K562 (cell line): ENCODE measurements at regions not wholly inside any gene's neighbourhood (a gene's known extent, or its start where the extent isn't known, plus 50 kb on each side); places are given as distances from the start of the nearest gene placed in this dataset.

Source experiments
- ATAC-seq: fragments of 200-7000 bp; cut with Tn5 transposase; 3 replicates; pipeline ENCODE4 v1.9.1; 2020; ENCODE audit warnings: moderate library complexity
- BruUV-seq: library from RNA; stranded (reverse); fragments of 400-500 nt; replicated peaks from 2 replicates; lab custom pipeline; 2021; lab: Mats Ljungman, UMichigan
- CTCF ChIA-PET: fragments of 300-600 bp; formaldehyde crosslinking; extraction: SDS; loops from one replicate; lab custom pipeline; 2021; ENCODE audit warnings: low intra/inter-chr PET ratio; lab: Yijun Ruan, JAX
- POLR2A ChIA-PET: fragments of 300-600, 350-650 bp; sonication (Branson Sonifier 250); formaldehyde crosslinking; extraction: SDS; loops from one replicate; lab custom pipeline; 2021; ENCODE audit warnings: antibody characterized with exemption, inconsistent platforms; lab: Yijun Ruan, JAX
- DNase-seq, 4 experiments: peaks; one replicate each; pipeline versions ENCODE4 v3.0.0 to v3.0.0-alpha.2; 2011 to 2018; ENCODE audit warnings: low spot score in 3 of 4, mixed read lengths in 3 of 4; ENCODE audit errors: extremely low read depth in 1 of 4
- FAIRE-seq: peaks from 2 replicates; lab custom pipeline; 2011; peaks lifted over from hg19 to GRCh38; lab: Jason Lieb, UNC
- H2AFZ ChIP-seq: 2 replicates; pipeline ENCODE4 v1.6.0; 2011; ENCODE audit warnings: low read depth, low read length, control low read depth, inconsistent platforms
- H3K27ac ChIP-seq: fragments of 200-600 bp; 3 replicates; pipeline ENCODE4 v1.8.0; 2011; ENCODE audit warnings: low read depth, mild to moderate bottlenecking, control low read depth, inconsistent platforms, low read length, moderate library complexity, mixed read lengths; ENCODE audit errors: extremely low read depth
- H3K27me3 ChIP-seq, 2 experiments: fragments of 300-600 bp in 1 of 2; 2 replicates in 1 of 2; 3 replicates in 1 of 2; pipeline versions ENCODE4 v1.6.0 to v1.8.0; 2011; ENCODE audit warnings: inconsistent platforms in 2 of 2, low read length in 2 of 2, mild to moderate bottlenecking in 1 of 2, mixed read lengths in 1 of 2, moderate library complexity in 1 of 2; ENCODE audit not compliant: control insufficient read depth in 2 of 2, insufficient read depth in 2 of 2
- H3K36me3 ChIP-seq: fragments of 300-600 bp; 3 replicates; pipeline ENCODE4 v1.8.0; 2011; ENCODE audit warnings: mild to moderate bottlenecking, low read length, inconsistent platforms; ENCODE audit not compliant: control insufficient read depth, insufficient read depth
- H3K4me1 ChIP-seq, 2 experiments: fragments of 200-600 bp in 1 of 2; replicated peaks in 1 of 2; 2 replicates in 1 of 2; 3 replicates in 1 of 2; pipeline versions ENCODE4 v1.5.1 to v1.8.0; 2011; ENCODE audit warnings: inconsistent platforms in 2 of 2, low read length in 2 of 2, mild to moderate bottlenecking in 1 of 2, mixed read lengths in 1 of 2, moderate library complexity in 1 of 2; ENCODE audit not compliant: control insufficient read depth in 2 of 2, insufficient read depth in 2 of 2
- H3K4me2 ChIP-seq: 2 replicates; pipeline ENCODE4 v1.6.1; 2011; ENCODE audit warnings: low read length, control low read depth, inconsistent platforms, mixed read lengths; ENCODE audit not compliant: insufficient read depth
- H3K4me3 ChIP-seq: fragments of 200-600 bp; sonication (generic), shearing (Covaris generic); 2 replicates; pipeline ENCODE4 v1.5.1; 2016; ENCODE audit warnings: control low read depth, inconsistent platforms
- H3K79me2 ChIP-seq: fragments of 200-600 bp; 3 replicates; pipeline ENCODE4 v1.8.0; 2011; ENCODE audit warnings: low read length, inconsistent platforms; ENCODE audit not compliant: control insufficient read depth, insufficient read depth
- H3K9ac ChIP-seq, 2 experiments: 2 replicates each; pipeline versions ENCODE4 v1.6.0 to v1.6.1; 2011; ENCODE audit warnings: low read depth in 2 of 2, low read length in 2 of 2, control low read depth in 1 of 2, inconsistent platforms in 1 of 2, mild to moderate bottlenecking in 1 of 2, mixed read lengths in 1 of 2; ENCODE audit not compliant: insufficient read depth in 1 of 2
- H3K9me1 ChIP-seq: one replicate; pipeline ENCODE4 v1.6.0; 2011; ENCODE audit warnings: inconsistent platforms, mild to moderate bottlenecking, low read length, moderate library complexity; ENCODE audit not compliant: control insufficient read depth, insufficient read depth
- H3K9me3 ChIP-seq: replicated peaks from 2 replicates; pipeline ENCODE4 v1.5.1; 2011; ENCODE audit warnings: low read depth, low read length, inconsistent platforms; ENCODE audit not compliant: control insufficient read depth, insufficient read depth
- H4K20me1 ChIP-seq: replicated peaks from 2 replicates; pipeline ENCODE4 v1.6.1; 2011; ENCODE audit warnings: low read length, inconsistent platforms, mixed read lengths; ENCODE audit not compliant: control insufficient read depth, insufficient read depth
- FOXP4 ChIP-seq: sonication (generic); formaldehyde crosslinking; IDR thresholded peaks from 2 replicates; pipeline ENCODE4 v1.8.0; 2022; ENCODE audit warnings: mild to moderate bottlenecking, missing genetic modification reagents, borderline replicate concordance
- GATA2 ChIP-seq: sonication (generic); formaldehyde crosslinking; IDR thresholded peaks from 2 replicates; pipeline ENCODE4 v1.4.0; 2020; ENCODE audit warnings: mild to moderate bottlenecking, missing genetic modification reagents
- HLTF ChIP-seq: fragments of 450-650 bp; IDR thresholded peaks from 2 replicates; pipeline ENCODE4 v1.6.1; 2016
- HMGN3 ChIP-seq: IDR thresholded peaks from 2 replicates; pipeline ENCODE4 v1.6.1; 2011; ENCODE audit warnings: borderline replicate concordance, low read depth, mild to moderate bottlenecking, mixed read lengths, low read length; ENCODE audit not compliant: insufficient read length; ENCODE audit errors: extremely low read depth
- KDM5B ChIP-seq: fragments of 200-600 bp; sonication (generic); IDR thresholded peaks from 2 replicates; pipeline ENCODE4 v1.6.1; 2012; ENCODE audit warnings: low read depth, mild to moderate bottlenecking, moderate library complexity, low read length, control low read depth, inconsistent platforms; ENCODE audit not compliant: insufficient replicate concordance
- MYC ChIP-seq, 2 experiments: fragments of 250-450 bp in 1 of 2; sonication (Bioruptor Pico) in 1 of 2; IDR thresholded peaks; 2 replicates each; pipeline versions ENCODE4 v1.5.1 to v1.6.1; 2012 to 2021; ENCODE audit warnings: low read depth in 2 of 2, borderline replicate concordance in 1 of 2, improper control_type of control experiment in 1 of 2, low read length in 1 of 2, mild to moderate bottlenecking in 1 of 2, moderate library complexity in 1 of 2
- PHB ChIP-seq: fragments of 250-450 bp; sonication (Bioruptor Pico); IDR thresholded peaks from 2 replicates; pipeline ENCODE4 v1.5.0; 2021
- TCFL5 ChIP-seq: fragments of 250-450 bp; sonication (Bioruptor Pico); conservative IDR thresholded peaks from 2 replicates; pipeline ENCODE4 v1.6.1; 2021; ENCODE audit warnings: mild to moderate bottlenecking, moderate library complexity, matching md5 sums
- ZHX1 ChIP-seq: fragments of 150-350 bp; conservative IDR thresholded peaks from 2 replicates; pipeline ENCODE4 v1.6.1; 2014; ENCODE audit warnings: low read length
- ZNF644 ChIP-seq: fragments of 200-800 bp; sonication (Bioruptor generic); IDR thresholded peaks from 2 replicates; pipeline ENCODE4 v1.6.1; 2016; ENCODE audit warnings: low read depth, missing genetic modification characterization, missing compliant biosample characterization
- WGBS: fragments of 100-300 bp; shearing (Covaris generic); methylation state at CpG from one replicate; pipeline ENCODE4 v1.1.6; 2016; ENCODE audit warnings: low coverage, mixed read lengths; ENCODE audit not compliant: insufficient coverage; ENCODE audit errors: missing lambda C conversion rate; 5-methylcytosine and 5-hydroxymethylcytosine counted together
- in situ Hi-C: fragments of 300-500 bp; cut with MboI; formaldehyde crosslinking; loops from 4 replicates; pipeline ENCODE4 v1.15.0; 2018; ENCODE audit warnings: inconsistent platforms, mixed read lengths
- intact Hi-C: fragments of 100-400 bp; cut with micrococcal nuclease; formaldehyde crosslinking; loops from 2 replicates; pipeline ENCODE4 v1.14.2; 2022
- TF ChIP-seq, protein P1 (sequence below): fragments of 450-650 bp; formaldehyde crosslinking; IDR thresholded peaks from 2 replicates; pipeline ENCODE4 v1.4.0; 2020; ENCODE audit warnings: mild to moderate bottlenecking, moderate library complexity
- TF ChIP-seq, protein P2 (sequence below): fragments of 450-650 bp; formaldehyde crosslinking; IDR thresholded peaks from 2 replicates; pipeline ENCODE4 v1.4.0; 2022; ENCODE audit warnings: missing genetic modification characterization

DNA sequence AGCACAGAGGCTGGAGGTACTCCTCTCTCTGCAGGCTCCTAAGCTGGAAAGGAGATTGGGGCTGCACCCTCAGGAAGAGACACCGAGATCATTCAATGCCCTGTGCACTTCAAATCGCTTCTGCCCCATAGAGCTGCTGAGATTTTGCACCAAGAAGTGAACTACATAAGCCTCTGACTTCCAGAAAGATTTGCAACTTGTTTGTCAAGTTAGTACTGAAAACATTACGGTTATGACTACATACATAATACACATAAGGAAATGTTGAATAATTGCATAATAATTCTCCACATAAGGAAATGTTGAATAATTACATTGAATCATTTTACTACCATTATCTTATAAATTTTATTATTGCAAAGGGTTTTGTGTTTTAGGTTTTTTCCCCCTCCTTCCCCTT, 120.3 kb upstream of the SASH1 start:
- intact Hi-C loops (no loop called here), in situ Hi-C loops (no loop called here)
- ChIA-PET POLR2A (no interaction called here), CTCF (no interaction called here)
- no TSS peak for BruUV-seq
- no peaks in the 10 kb centered on the region for H3K4me1 ChIP-seq
- no peaks in the 10 kb centered on the region for H3K9me1 ChIP-seq
- FAIRE-seq: no peak
- TF ChIP-seq PHB: no peak
- no peak for TF ChIP-seq HLTF
- TF ChIP-seq, protein P1, sequence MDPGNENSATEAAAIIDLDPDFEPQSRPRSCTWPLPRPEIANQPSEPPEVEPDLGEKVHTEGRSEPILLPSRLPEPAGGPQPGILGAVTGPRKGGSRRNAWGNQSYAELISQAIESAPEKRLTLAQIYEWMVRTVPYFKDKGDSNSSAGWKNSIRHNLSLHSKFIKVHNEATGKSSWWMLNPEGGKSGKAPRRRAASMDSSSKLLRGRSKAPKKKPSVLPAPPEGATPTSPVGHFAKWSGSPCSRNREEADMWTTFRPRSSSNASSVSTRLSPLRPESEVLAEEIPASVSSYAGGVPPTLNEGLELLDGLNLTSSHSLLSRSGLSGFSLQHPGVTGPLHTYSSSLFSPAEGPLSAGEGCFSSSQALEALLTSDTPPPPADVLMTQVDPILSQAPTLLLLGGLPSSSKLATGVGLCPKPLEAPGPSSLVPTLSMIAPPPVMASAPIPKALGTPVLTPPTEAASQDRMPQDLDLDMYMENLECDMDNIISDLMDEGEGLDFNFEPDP: no peak
- TF ChIP-seq HMGN3: no peak
- no peak for TF ChIP-seq GATA2
- TF ChIP-seq MYC (IDR thresholded peaks at IDR 0.05; ENCODE audit: low read depth, low read length): no peak
- TF ChIP-seq MYC (CRISPR knock-in tag; IDR thresholded peaks at IDR 0.05; ENCODE audit: borderline replicate concordance, low read depth): no peak
- no peak for TF ChIP-seq KDM5B
- no peak for TF ChIP-seq TCFL5
- no peak for TF ChIP-seq FOXP4 (CRISPR knock-in tag)
- no peak for TF ChIP-seq ZNF644 (tag)
- TF ChIP-seq ZHX1: no peak
- TF ChIP-seq, protein P2, sequence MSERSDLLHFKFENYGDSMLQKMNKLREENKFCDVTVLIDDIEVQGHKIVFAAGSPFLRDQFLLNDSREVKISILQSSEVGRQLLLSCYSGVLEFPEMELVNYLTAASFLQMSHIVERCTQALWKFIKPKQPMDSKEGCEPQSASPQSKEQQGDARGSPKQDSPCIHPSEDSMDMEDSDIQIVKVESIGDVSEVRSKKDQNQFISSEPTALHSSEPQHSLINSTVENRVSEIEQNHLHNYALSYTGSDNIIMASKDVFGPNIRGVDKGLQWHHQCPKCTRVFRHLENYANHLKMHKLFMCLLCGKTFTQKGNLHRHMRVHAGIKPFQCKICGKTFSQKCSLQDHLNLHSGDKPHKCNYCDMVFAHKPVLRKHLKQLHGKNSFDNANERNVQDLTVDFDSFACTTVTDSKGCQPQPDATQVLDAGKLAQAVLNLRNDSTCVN (CRISPR knock-in tag): no peak
- no peaks in the 10 kb centered on the region for H3K36me3 ChIP-seq
- H2AFZ ChIP-seq: no peak overlapping the region
- H3K79me2 ChIP-seq: no peaks in the 10 kb centered on the region
- H3K4me3 ChIP-seq: no peak overlapping the region
- H3K9me3 ChIP-seq: no peaks in the 10 kb centered on the region
- no peak overlapping the region for H3K27ac ChIP-seq
- no peak overlapping the region for H3K9ac ChIP-seq
- no peaks in the 10 kb centered on the region for H3K27me3 ChIP-seq
- WGBS: 2% methylated on average over 3 of the region's 3 CpGs
- DNase-seq: no peak
- ATAC-seq: no peak
- H4K20me1 ChIP-seq: peaks cover 10% of the 10 kb centered on the region; the same call in 1 of the 2 replicates
- H3K4me2 ChIP-seq: no peak overlapping the region
